ENCODE measurements at regions not wholly inside any gene's neighbourhood (a gene's known extent, or its start where the extent isn't known, plus 50 kb on each side); places are given as distances from the start of the nearest gene placed in this dataset. TPM values are rescaled to one million over a fixed set of nuclear protein-coding genes. Genes with fewer than 3 reads are reported as not detected.

DNA sequence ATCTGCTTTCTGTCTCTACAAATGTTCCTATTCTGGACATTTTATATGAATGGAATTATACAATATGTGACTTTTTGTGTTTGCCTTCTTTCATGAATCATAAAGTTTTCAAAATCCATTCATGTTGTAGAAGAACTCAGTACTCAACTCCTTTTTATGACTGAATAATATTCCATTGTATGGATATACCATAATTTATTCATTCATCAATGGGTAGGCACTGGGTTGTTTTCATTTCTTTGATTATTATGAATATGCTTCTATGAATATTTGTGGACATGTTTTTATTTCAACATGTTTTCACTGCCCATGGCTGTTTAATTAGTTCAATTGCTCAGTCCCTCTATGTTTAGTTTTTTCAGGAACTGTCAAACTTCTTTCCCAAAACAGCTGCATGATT lies 76.5 kb upstream of the GTSF1L start:
- DNase-seq: no peak

DNA sequence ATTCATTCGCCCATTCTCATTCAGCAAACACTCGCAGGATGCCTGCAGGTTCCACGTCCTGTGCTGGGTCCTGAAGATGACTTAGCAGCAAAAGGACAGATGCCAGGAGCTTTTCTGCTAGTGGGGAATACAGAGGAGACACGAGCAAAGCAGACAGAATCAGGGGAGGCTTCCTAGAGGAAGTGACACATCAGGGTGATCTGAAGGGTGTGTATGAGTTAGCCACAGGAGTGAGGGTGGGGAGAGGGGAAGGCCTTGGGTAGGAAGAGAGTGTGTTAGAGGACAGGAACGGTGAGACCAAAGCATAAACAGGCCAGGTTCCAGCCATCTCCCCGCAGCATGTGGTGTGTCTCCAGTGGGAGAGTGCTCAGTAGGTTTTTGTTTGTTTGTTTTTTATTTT lies 73.4 kb upstream of the GTSF1L start:
- DNase-seq: no peak

DNA sequence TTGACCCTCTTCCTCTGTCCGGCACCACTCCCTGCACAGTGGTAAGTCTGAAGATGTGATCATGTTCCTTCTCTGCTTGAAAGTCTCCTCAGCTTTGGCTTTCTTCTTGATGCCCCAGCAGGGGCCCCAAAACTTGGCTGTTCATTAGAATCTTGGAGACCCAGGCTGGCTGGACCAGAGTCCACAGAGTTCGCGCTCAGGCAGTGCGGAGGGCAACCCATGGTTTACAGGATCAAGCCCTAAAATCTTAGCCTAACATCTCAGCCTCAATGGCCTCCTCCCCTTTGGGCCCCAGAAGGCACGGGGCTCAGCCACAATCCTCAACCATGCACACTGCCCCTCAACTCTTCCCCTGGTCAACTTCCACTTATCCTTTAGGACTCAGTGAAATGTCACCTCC lies 72.9 kb upstream of the GTSF1L start:
- no peak for DNase-seq

DNA sequence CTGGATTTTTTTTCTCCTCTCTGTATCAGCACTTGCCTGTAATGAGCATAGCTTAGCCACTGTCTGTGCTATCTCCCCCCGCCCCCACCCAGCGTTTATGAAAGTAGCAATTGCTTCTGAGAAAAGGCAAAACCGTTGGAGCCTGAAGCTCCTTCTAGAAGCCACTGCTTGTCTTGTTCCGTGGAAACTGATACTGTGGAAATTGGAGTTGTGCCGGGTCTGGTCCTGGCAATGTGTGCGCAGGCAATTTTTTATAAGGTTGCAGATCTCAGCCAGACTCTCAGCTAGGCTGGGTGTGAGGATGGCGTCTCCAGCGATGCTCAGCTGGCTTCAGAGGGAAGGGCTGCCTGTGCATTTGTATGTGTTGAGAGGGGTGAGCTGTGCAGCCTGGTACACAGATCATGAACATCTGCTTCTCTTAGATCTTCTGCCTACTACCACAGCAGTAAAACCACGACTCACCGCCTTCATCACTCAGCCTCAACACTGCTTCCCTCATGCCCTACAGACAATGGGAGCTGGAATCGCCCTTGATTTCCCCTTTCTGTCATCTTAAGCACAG lies 72.4 kb upstream of the GTSF1L start:
- no peak for DNase-seq

DNA sequence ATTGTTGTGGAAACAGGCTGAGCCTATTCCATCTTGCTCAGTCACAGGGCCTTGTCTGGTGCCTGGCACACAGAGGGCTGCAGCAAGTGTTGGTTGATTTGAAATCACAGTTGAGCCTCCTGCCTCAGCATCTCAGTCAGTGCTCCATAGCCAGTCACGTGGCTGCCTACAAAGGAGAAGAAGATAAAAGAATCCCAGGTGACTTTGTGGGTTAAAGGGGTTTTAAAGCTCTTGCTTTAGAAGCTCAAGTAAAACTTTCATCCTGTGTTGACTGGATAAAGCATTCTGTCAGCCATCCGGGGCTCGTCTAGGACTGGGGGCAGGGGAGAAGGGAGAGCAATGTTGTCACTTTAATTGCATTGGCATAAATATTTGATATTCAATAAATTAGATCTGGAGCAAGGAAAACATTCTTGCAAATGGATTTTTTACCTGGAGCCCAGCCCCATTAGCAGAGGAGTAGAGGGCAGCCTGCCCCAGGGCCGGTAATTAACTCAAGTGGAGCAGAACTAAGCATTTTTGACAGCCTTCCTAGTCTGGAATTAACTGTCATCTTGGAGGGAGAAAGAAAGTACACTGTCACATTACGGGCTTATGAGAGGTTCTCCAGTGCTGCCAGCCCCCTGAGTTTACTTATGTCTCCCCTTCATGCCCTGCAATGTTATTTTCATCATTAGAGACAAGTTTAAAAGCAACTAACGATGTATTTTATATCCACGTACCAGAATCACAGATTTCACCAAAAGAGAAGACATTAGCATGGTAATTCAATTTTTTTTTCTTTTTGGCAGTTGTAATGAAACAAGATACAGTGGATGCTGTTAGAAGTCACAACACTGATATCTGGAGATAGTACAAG lies 71.7 kb upstream of the GTSF1L start:
- no peak for DNase-seq

DNA sequence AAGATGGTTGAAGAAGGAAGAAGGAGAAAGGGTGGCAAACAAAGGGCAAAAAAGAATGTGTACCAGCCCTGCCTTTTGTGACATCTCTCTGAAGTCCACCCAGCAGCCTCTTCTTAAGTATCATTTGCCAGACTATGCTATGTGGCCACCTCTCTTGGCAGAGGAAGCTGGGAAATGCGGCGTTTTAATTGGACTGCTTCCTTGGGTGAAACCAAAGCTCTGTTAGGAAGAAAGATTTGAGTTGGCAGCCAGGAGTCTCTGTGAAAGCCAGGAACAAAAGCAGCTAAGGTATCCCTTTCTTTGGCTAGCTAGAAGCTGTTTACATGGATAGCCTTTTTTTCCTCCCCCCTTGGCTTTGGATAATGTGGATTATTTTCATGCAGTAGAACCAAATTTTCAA lies 67.5 kb upstream of the GTSF1L start:
- DNase-seq: no peak

DNA sequence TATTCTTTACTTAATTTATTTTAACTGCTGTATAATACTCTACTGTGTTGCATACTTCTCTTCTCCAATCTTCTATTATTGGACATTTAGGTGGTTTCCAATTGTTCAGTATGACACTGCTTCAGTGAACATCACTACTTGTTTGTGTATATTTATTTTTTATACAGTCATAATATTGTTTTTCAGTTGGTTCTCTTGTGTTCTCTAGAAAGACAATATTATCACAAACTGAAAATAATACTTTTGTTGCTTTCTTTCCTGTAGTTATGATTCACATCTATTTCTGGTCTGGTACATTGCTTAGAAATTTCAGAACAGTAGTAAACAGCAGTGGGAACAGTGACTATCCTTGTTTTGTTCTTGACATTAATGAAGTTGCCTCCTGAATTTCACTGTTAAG lies 62.8 kb upstream of the GTSF1L start:
- DNase-seq: no peak

DNA sequence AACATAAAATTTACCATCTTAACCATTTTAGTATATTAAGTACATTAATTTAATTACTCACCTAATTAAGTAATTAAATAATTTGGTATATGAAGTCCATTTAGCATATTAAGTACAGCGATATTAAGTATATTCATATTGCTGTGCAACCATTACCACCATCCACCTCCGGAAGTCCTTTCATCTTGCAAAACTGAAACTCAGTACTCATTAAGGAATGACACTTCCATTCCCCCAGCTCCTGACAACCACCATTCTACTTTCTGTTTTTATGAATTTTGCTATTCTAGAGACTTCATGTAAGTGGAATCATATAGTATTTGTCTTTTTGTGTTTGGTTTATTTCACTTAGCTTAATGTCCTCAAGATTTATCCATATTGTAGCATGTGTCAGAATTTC lies 61.1 kb upstream of the GTSF1L start:
- no peak for DNase-seq

DNA sequence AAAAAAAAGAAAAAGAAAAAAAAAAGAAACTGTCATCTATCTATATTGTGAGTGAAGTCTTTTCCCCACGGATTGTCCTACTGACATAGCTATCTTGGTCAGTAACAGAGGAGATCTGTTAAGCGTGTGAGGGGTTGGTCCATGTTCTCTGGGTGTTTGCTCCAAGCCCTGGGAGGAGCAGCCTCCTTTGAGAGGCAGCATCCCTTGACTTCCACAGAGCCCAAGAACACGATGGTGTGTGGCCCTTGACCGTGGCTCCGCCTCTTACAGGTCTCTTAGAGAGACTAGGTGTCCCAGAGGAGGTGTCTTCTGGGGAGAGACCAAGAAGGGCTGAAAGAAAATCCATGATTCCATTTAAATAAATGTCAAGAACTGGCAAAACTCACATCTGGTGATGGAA lies 60.1 kb upstream of the GTSF1L start:
- DNase-seq: no peak

DNA sequence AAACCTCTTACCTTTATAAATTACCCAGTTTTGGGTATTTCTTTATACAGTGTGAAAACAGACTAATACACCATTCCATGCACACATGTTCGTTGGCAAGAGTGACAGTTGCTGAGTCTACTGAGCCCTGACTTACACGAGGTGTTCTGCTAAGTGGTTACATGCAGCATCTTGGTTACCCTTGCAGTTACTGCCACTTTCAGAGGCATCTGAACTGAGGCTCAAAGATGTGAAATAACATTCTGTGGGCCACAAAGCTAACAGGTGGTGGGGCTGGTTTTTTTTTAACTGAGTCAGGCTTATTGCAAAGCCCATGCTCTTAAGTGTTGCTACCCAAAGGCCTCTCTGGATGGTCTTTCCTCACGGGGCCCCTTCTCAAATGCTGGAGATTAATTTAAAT lies 54.4 kb upstream of the GTSF1L start:
- no peak for DNase-seq

DNA sequence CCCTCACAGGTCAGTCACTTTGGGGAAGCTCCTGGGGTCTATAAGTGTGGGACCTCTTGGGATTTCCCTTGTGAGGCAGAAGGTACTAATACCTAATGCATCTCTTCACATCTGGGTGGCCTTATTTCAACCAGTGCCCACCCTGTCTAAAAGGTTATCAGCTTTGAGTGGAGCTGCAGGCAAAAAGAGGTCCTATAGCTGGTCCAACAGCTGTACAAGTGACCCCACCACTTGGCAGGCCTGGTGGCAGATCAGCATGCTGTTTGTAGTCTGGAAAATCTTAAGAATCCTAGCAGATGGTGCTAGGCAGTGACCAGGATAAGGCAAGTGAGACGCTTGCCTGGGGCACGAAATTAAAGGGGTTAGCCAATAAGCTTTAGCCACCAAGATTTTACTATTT lies 51.6 kb upstream of the GTSF1L start:
- DNase-seq: no peak

DNA sequence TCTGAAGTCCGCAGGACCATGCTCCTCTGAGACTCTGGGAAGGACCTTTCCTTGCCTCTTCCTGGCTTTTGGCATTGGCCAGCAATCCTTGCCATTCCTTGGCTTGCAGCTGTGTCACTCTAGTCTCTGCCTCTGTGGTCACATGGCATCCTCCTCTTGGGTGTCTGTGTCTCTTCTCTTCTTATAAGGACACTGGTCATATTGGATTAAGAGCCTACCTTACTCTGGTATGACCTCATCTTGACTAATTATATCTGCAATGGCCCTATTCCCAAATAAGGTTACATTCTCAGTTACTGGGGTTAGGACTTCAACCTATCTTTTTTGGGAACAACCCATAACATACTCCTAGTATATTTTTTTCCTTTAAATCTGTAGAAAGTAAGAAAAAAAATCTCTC lies 49.9 kb upstream of the GTSF1L start:
- DNase-seq: no peak

Small RNA genes in the stretch of these regions (small RNA-seq; reads per million reads assigned to genes)
- gene RNU6-639P (ENCODE audit: low replicate concordance): not detected

Data from skin of body (tissue), 2 donors.